ENCODE measurements at regions not wholly inside any gene's neighbourhood (a gene's known extent, or its start where the extent isn't known, plus 50 kb on each side); places are given as distances from the start of the nearest gene placed in this dataset.
"Not testable (repeated sequence)": the region's sequence is repeated elsewhere in the genome, so short reads cannot be mapped to it uniquely, and the experiment has no call there.

DNA sequence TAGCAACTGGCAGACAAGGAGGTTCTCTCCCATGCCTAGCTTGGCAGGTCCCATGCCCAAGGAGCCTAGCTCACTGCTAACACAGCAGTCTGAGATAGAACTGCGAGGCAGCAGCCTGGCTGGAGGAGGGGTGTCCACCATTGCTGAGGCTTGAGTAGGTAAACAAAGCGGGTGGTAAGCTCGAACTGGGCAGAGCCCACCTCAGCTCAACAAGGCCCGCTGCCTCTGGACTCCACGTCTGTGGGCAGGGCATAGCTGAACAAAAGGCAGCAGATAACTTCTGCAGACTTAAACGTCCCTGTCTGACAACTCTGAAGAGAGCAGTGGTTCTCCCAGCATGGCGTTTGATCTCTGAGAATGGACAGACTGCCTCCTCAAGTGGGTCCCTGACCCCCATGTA lies 682.4 kb downstream of the DACH1 start:
- H3K4me3 ChIP-seq (ENCODE audit: insufficient read depth, low read depth, low read length, poor library complexity, severe bottlenecking); H3K27me3 ChIP-seq (replicated peaks; ENCODE audit: control insufficient read depth, insufficient read depth, low read length, poor library complexity, severe bottlenecking); DNase-seq; H3K4me1 ChIP-seq (ENCODE audit: control insufficient read depth, insufficient read depth, low read length, poor library complexity, severe bottlenecking); H3K9me3 ChIP-seq (ENCODE audit: control insufficient read depth, low read length); H3K36me3 ChIP-seq (ENCODE audit: control insufficient read depth, insufficient read depth, low read length); H3K27ac ChIP-seq (ENCODE audit: insufficient read depth, low read length, poor library complexity, severe bottlenecking): not testable (repeated sequence)

DNA sequence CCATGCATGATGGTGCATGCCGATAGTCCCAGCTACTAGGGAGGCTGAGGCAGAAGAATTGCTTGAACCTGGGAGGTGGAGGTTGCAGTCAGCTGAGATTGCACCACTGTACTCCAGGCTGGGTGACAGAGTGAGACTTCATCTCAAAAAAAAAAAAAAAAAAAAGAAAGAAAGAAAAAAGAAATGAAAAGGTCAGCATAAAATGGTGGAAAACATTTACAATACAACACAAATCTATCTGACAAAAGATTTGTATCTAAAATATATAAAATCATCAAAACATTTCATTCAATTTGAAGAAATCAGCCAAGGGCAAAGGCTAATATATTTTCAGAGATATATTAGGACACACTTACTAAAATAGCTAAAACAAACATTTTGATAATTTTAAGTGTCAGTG lies 683.7 kb downstream of the DACH1 start:
- not testable (repeated sequence) for DNase-seq; H3K27ac ChIP-seq (ENCODE audit: insufficient read depth, low read length, poor library complexity, severe bottlenecking); H3K36me3 ChIP-seq (ENCODE audit: control insufficient read depth, insufficient read depth, low read length); H3K4me3 ChIP-seq (ENCODE audit: insufficient read depth, low read depth, low read length, poor library complexity, severe bottlenecking); H3K4me1 ChIP-seq (ENCODE audit: control insufficient read depth, insufficient read depth, low read length, poor library complexity, severe bottlenecking); H3K27me3 ChIP-seq (replicated peaks; ENCODE audit: control insufficient read depth, insufficient read depth, low read length, poor library complexity, severe bottlenecking); H3K9me3 ChIP-seq (ENCODE audit: control insufficient read depth, low read length)

DNA sequence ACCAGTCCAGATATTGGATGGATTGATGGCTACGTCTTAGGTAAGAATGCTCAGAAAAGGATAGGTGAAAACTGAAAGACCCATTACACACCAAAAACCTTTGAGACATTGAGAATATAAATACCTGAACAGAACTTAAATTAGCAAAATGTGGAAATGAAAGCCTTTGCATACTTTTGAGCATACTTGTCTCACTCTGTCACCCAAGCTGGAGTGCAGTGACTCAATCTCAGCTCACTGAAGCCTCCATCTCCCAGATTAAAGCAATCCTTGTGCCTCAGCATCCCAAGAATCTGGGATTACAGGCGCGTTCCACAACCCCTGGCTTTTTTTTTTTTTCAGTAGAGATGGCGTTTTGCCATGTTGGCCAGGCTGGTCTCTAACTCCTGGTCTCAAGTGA lies 695.3 kb downstream of the DACH1 start:
- no peaks in the 10 kb centered on the region for H3K27me3 ChIP-seq (replicated peaks; ENCODE audit: control insufficient read depth, insufficient read depth, low read length, poor library complexity, severe bottlenecking)
- no peak overlapping the region for H3K4me3 ChIP-seq (ENCODE audit: insufficient read depth, low read depth, low read length, poor library complexity, severe bottlenecking)
- no peaks in the 10 kb centered on the region for H3K36me3 ChIP-seq (ENCODE audit: control insufficient read depth, insufficient read depth, low read length)
- DNase-seq, result no peak
- no peaks in the 10 kb centered on the region for H3K9me3 ChIP-seq (ENCODE audit: control insufficient read depth, low read length)
- no peaks in the 10 kb centered on the region for H3K4me1 ChIP-seq (ENCODE audit: control insufficient read depth, insufficient read depth, low read length, poor library complexity, severe bottlenecking)
- no peak overlapping the region for H3K27ac ChIP-seq (ENCODE audit: insufficient read depth, low read length, poor library complexity, severe bottlenecking)

DNA sequence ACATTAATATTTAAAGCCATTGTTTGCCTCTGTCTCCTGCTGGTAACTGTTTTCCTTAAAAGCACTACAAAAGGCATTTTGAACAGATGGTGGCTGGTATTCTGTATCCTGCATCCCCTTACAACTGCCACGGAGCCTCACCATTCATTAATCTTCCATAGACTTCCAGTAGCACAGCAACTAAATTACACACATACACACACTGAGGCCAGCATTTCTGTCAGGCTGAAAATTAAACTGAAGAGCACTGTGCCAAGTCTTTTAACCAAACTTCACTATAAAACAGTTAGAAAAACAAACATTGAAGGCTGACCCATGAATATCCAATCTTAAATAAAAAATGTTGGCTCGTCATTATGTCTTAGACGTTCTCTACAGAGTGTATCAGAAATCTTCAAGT lies 697.8 kb downstream of the DACH1 start:
- DNase-seq, result no peak
- Histone ChIP-seq H3K9me3 (ENCODE audit: control insufficient read depth, low read length) (no peaks in the 10 kb centered on the region), H3K4me1 (ENCODE audit: control insufficient read depth, insufficient read depth, low read length, poor library complexity, severe bottlenecking) (no peaks in the 10 kb centered on the region), H3K27me3 (replicated peaks; ENCODE audit: control insufficient read depth, insufficient read depth, low read length, poor library complexity, severe bottlenecking) (no peaks in the 10 kb centered on the region), H3K27ac (ENCODE audit: insufficient read depth, low read length, poor library complexity, severe bottlenecking) (no peak overlapping the region), H3K4me3 (ENCODE audit: insufficient read depth, low read depth, low read length, poor library complexity, severe bottlenecking) (no peak overlapping the region), H3K36me3 (ENCODE audit: control insufficient read depth, insufficient read depth, low read length) (no peaks in the 10 kb centered on the region)

DNA sequence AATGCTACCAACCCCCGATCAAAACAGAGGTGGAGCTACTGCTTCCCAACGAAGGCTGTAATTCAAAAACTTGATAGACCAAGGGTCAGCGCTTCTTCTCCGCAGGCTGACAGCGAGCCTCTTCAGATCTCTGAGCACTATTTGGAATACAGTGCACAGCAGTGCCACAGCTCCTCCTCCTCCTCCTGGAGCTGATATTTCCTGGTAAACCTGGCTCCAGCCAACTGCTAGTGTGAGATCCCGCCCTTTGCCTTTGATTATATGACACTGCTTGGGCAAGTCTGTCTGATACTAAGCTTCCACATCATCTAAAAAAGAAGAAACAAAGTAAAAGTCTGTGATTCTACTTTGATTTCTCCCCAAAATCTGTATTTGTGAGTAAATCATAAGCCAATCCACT lies 710.5 kb downstream of the DACH1 start:
- no peaks in the 10 kb centered on the region for H3K36me3 ChIP-seq (ENCODE audit: control insufficient read depth, insufficient read depth, low read length)
- H3K27ac ChIP-seq (ENCODE audit: insufficient read depth, low read length, poor library complexity, severe bottlenecking), result no peak overlapping the region
- H3K4me1 ChIP-seq (ENCODE audit: control insufficient read depth, insufficient read depth, low read length, poor library complexity, severe bottlenecking), result no peaks in the 10 kb centered on the region
- no peak for DNase-seq
- no peak overlapping the region for H3K4me3 ChIP-seq (ENCODE audit: insufficient read depth, low read depth, low read length, poor library complexity, severe bottlenecking)
- no peaks in the 10 kb centered on the region for H3K27me3 ChIP-seq (replicated peaks; ENCODE audit: control insufficient read depth, insufficient read depth, low read length, poor library complexity, severe bottlenecking)
- no peaks in the 10 kb centered on the region for H3K9me3 ChIP-seq (ENCODE audit: control insufficient read depth, low read length)

DNA sequence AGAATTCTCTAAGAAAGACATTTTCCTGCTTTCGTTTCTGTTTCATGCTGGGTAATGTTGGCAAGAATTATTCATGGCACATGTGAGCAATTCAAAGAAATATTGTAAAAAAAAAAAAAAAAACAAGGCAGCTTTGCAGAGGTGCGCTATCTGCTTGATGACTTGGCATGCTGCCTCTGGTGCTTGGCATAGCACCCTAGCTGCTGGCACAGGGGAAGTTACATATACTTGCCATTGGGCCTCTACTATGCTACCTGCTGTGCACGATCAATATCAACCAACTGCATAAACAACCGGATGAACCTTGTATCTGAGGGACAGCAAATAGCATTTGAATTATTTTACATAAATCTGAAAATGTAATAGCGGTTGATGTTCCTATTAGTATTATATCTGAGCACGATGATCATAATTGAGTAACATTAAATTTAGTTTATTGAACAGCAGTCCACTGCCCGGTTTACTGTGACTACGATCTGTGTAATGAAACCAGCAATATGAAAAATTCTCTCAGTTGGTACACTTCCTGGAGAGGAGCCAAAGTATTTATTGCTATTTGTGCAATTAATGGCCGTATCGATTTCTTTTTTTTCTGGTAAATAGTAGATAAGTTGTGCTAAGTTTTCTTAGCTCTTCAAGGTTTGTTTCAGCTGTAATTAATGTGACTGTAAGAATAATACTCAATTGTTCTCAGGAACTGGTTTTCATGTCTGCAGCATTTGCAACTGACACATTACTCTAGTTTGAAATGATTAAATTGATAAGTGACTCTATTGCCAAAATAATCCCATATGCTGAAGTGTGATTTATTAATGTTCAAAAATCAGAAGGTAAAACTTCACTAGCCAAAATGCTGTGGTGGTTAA lies 717.3 kb downstream of the DACH1 start:
- no peak for DNase-seq
- H3K36me3 ChIP-seq (ENCODE audit: control insufficient read depth, insufficient read depth, low read length), result no peaks in the 10 kb centered on the region
- no peaks in the 10 kb centered on the region for H3K27me3 ChIP-seq (replicated peaks; ENCODE audit: control insufficient read depth, insufficient read depth, low read length, poor library complexity, severe bottlenecking)
- H3K4me1 ChIP-seq (ENCODE audit: control insufficient read depth, insufficient read depth, low read length, poor library complexity, severe bottlenecking), result no peaks in the 10 kb centered on the region
- H3K27ac ChIP-seq (ENCODE audit: insufficient read depth, low read length, poor library complexity, severe bottlenecking), result no peak overlapping the region
- no peak overlapping the region for H3K4me3 ChIP-seq (ENCODE audit: insufficient read depth, low read depth, low read length, poor library complexity, severe bottlenecking)
- no peaks in the 10 kb centered on the region for H3K9me3 ChIP-seq (ENCODE audit: control insufficient read depth, low read length)

DNA sequence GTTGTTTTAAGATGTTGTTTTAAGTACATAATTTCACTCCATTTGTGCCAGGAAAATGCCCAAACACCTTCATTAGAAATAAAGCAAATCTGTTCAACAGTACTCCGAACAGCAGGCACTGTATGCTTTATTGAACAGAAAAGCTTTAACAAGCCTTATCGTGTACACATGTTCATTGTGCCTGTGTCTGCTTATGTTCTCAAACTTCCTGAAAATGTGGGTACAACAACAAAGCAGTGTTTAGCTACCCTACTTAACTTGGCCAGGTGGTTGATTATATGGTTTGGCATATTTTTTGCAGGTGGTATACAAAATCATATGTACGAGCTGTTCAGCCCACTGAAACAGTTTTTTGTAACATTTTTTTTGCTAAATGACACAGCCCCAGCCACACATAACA lies 718.0 kb downstream of the DACH1 start:
- H3K9me3 ChIP-seq (ENCODE audit: control insufficient read depth, low read length), result no peaks in the 10 kb centered on the region
- H3K27ac ChIP-seq (ENCODE audit: insufficient read depth, low read length, poor library complexity, severe bottlenecking), result no peak overlapping the region
- DNase-seq, result no peak
- H3K36me3 ChIP-seq (ENCODE audit: control insufficient read depth, insufficient read depth, low read length), result no peaks in the 10 kb centered on the region
- no peaks in the 10 kb centered on the region for H3K27me3 ChIP-seq (replicated peaks; ENCODE audit: control insufficient read depth, insufficient read depth, low read length, poor library complexity, severe bottlenecking)
- no peak overlapping the region for H3K4me3 ChIP-seq (ENCODE audit: insufficient read depth, low read depth, low read length, poor library complexity, severe bottlenecking)
- no peaks in the 10 kb centered on the region for H3K4me1 ChIP-seq (ENCODE audit: control insufficient read depth, insufficient read depth, low read length, poor library complexity, severe bottlenecking)

DNA sequence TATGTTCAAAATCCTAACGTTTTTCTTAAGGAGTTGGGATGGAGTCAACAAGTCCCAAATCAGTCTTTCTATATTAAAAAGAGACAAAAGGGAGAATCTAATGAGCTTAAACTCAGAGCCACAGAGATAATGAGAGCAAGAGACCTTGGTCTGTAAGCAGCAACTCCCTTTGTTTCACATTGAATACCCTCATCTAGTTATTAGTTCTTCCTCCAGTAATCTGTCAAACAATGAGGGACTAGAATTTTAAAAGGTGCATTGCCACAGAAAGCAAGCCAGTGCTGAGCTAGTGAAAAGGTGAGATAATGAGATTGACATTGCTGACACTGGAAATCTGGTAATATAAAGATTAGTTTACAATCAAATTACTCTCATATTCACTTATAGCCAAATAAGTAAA lies 718.6 kb downstream of the DACH1 start:
- Histone ChIP-seq H3K9me3 (ENCODE audit: control insufficient read depth, low read length) (no peaks in the 10 kb centered on the region), H3K4me1 (ENCODE audit: control insufficient read depth, insufficient read depth, low read length, poor library complexity, severe bottlenecking) (no peaks in the 10 kb centered on the region), H3K36me3 (ENCODE audit: control insufficient read depth, insufficient read depth, low read length) (no peaks in the 10 kb centered on the region), H3K27me3 (replicated peaks; ENCODE audit: control insufficient read depth, insufficient read depth, low read length, poor library complexity, severe bottlenecking) (no peaks in the 10 kb centered on the region), H3K27ac (ENCODE audit: insufficient read depth, low read length, poor library complexity, severe bottlenecking) (no peak overlapping the region), H3K4me3 (ENCODE audit: insufficient read depth, low read depth, low read length, poor library complexity, severe bottlenecking) (no peak overlapping the region)
- no peak for DNase-seq

DNA sequence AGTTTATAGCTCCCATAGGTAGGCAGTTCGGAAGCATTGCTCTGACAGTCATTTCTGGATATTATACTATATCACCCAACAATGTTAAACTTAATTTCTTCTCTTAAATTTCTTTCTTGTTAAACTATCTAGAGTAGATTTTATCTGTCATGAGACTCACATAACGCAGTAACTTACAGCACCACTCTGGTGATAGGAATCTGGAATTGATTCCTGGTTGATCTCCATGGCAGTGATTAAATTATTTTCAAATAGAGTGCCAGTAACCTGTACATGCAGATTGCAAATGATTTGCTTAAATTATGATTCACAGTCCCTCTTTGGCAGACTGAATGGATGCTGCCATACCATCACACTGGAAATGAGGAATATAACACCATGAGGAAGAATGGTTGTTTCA lies 722.1 kb downstream of the DACH1 start:
- no peak for DNase-seq
- no peaks in the 10 kb centered on the region for H3K9me3 ChIP-seq (ENCODE audit: control insufficient read depth, low read length)
- H3K4me1 ChIP-seq (ENCODE audit: control insufficient read depth, insufficient read depth, low read length, poor library complexity, severe bottlenecking), result no peaks in the 10 kb centered on the region
- H3K27ac ChIP-seq (ENCODE audit: insufficient read depth, low read length, poor library complexity, severe bottlenecking), result no peak overlapping the region
- no peak overlapping the region for H3K4me3 ChIP-seq (ENCODE audit: insufficient read depth, low read depth, low read length, poor library complexity, severe bottlenecking)
- no peaks in the 10 kb centered on the region for H3K36me3 ChIP-seq (ENCODE audit: control insufficient read depth, insufficient read depth, low read length)
- H3K27me3 ChIP-seq (replicated peaks; ENCODE audit: control insufficient read depth, insufficient read depth, low read length, poor library complexity, severe bottlenecking), result no peaks in the 10 kb centered on the region

DNA sequence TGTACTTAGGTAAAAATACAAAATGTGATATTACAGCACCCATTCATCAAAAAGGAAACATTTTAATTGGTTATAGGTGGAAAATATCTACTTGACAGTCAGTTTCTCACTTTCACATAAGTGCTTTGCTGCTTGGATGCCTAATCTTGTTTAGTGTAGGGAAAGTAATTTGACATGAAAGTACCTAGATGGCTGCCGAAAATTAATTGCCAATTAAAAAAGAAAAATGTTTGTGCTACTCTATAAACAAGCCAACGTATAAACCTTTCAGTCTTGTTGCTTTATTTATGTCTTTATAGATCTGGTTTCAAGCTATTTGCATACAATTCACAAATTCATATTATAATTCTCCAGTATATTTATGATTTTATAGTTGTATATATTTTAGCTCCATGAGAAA lies 729.9 kb downstream of the DACH1 start:
- H3K27ac ChIP-seq (ENCODE audit: insufficient read depth, low read length, poor library complexity, severe bottlenecking), result no peak overlapping the region
- no peaks in the 10 kb centered on the region for H3K4me1 ChIP-seq (ENCODE audit: control insufficient read depth, insufficient read depth, low read length, poor library complexity, severe bottlenecking)
- no peak overlapping the region for H3K4me3 ChIP-seq (ENCODE audit: insufficient read depth, low read depth, low read length, poor library complexity, severe bottlenecking)
- H3K36me3 ChIP-seq (ENCODE audit: control insufficient read depth, insufficient read depth, low read length), result no peaks in the 10 kb centered on the region
- H3K9me3 ChIP-seq (ENCODE audit: control insufficient read depth, low read length), result no peaks in the 10 kb centered on the region
- H3K27me3 ChIP-seq (replicated peaks; ENCODE audit: control insufficient read depth, insufficient read depth, low read length, poor library complexity, severe bottlenecking), result no peaks in the 10 kb centered on the region
- no peak for DNase-seq
